ENCODE measurements at regions not wholly inside any gene's neighbourhood (a gene's known extent, or its start where the extent isn't known, plus 50 kb on each side); places are given as distances from the start of the nearest gene placed in this dataset.
A peak's percentile ranks its signal among the peaks of the same experiment; 100 is the strongest.
"Not testable (repeated sequence)": the region's sequence is repeated elsewhere in the genome, so short reads cannot be mapped to it uniquely, and the experiment has no call there.

DNA sequence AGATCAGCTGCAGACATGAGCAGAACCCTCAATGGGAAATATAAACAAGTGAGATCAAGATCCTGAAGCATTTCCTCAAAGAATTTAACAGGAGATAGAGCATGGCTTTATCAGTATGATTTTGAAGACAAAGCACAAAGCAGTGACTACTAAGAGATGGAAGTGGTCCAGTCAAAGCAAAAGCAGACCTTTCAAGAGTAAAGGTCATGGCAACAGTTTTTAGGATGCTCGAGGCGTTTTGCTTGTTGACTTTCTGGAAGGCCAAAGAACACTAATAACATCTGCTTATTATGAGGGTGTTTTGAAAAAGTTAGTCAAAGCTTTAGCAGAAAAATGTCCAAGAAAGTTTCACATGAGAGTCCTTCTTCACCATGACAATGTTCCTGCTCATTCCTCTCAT lies 128.5 kb downstream of the KCNE4 start:
- DNase-seq (ENCODE audit: low spot score) = no peak

DNA sequence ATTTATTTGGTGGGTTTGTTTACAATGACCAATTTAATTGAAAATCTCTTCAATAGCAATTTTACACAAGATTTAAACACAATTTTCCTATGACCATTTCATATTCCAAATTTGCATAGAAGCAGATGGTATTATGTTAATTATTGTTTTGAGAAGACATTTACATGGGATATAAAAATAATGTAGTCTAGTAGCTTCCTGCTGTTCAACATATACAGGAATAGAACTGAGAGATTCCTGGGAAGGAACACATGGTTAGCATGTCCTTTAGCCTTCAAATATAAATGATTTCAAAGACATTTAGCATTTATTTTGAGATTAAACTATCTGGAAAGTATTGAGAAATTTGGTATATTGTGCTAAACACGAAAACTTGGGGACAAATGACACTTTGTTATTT lies 129.6 kb downstream of the KCNE4 start:
- no peak for DNase-seq (ENCODE audit: low spot score)

DNA sequence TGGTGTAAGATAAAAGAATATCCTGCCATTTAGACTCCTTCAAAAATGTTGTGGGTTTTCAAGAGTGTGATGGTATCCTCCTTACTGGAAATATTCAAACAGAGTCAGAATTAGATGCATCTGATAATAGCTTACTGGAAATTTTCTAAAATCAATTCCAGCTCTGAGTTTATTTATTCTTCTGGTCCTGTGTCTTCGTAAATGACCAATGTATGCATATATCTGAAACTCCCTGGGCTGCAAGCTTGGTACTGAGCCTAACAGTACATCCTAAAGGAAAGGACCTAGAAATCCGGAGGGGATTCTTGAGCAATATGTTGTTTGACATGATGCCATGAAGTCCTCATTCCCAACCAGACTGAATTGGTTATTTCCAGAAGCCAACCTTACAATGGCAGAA lies 130.4 kb downstream of the KCNE4 start:
- no peak for DNase-seq (ENCODE audit: low spot score)

DNA sequence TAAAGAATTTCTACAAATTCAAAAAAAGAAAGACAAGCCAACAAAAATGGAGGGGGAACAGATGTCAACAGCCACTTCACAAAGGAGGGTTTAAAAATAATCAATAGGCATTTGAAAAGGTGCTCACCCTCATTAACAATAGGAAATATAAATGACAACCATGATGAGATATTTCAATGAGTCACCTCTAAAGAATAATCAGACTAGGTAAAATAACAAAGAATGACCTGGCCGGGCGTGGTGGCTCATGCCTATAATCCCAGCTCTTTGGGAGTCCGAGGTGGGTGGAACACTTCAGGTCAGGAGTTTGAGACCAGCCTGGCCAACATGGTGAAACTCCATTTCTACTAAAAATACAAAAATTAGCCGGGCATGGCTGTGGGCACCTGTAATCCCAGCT lies 133.6 kb downstream of the KCNE4 start:
- DNase-seq (ENCODE audit: low spot score) = no peak

- no peak for DNase-seq (ENCODE audit: low spot score)
Measured at GRCh38 chr2:223187256-223187655, 135.3 kb downstream of the KCNE4 start.

- not testable (repeated sequence) for DNase-seq (ENCODE audit: low spot score)
Measured at GRCh38 chr2:223190561-223191206, 138.7 kb downstream of the KCNE4 start.

DNA sequence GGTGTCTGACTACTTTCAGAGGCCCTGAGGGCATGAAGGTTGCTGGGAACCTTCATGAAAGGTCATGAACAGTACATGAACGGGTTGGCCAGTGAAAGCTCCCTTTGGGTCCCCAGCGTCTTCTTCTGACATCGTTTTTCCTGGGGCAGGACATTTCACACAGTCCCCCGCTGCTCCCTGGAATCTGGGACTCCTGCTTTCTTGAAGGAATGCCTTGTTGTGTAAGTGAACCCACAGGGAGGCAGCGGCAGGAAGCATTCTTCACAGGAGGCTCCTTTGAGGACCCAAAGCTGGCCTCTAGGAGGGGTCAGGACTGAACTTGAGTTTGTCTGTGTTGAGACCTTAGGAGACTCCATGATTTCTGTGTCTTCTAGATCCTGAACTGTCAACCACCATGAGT lies 144.3 kb downstream of the KCNE4 start:
- DNase-seq (ENCODE audit: low spot score) = no peak

GRCh38 chr2:223197046-223197445 lies 145.1 kb downstream of the KCNE4 start:
- no peak for DNase-seq (ENCODE audit: low spot score)

DNA sequence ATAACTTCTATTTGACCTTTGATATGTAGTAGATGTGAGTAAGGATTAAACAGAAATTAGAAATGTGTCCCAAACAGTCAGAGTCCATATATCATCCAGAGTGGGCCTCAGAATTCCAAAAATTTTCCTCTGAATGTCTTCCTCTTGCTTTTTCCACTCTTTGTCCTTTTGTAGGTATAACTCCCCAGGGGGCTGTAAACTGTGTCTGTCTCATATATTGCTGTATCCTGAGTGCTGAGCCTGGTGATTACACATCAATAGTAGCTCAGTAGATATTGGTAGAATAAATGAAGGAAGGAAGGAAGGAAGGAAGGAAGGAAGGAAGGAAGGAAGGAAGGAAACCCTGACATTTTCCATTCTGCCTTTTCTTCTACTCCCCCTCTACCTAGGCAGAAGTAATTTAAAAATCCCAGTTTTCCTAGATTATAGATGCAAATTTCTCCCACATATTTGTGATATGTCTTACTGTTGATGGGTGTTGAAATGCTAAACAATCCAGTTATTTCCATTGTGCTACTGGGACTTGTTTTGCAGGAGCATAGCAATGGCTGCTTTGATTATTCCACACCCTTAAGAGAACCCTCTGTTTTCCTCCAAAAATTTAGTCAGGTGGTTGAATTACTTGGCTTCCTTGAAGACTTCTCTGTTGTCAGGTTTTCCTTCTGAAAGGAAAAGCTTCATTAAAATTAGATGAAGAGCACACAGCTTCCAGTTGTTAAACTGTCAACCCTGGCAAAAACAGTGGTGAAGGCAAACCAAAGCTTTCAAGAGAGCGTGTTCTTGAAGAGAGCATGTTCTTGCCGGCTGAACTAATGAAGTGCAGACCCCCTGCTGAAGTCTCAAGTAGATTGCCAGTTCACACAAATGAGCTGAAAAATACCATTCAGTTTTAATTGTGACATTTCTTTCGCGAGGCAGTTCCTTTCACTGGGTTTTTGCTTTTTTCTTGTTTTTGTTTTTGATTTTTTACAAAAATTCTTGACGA lies 147.8 kb downstream of the KCNE4 start:
- DNase-seq (ENCODE audit: low spot score) = no peak

- DNase-seq (ENCODE audit: low spot score) = peak; percentile 73
Measured at GRCh38 chr2:223203971-223204929, 152.3 kb downstream of the KCNE4 start.

DNA sequence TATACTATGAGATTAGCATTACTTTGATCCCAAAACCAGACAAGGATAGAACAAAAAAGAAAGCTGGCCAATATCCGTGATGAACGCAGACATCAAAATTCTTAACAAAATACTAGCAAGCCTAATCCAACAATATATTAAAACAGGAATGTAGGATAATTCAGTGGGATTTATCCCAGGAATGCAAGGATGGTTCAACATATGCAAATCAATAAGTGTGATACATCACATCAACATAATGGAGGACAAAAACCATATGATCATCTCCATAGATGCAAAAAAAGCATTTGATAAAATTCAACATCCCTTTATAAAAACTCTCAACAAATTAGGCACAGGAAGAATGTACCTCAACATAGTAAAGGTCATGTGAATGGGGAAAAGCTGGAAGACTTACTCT lies 158.5 kb downstream of the KCNE4 start:
- no peak for DNase-seq (ENCODE audit: low spot score)

- DNase-seq (ENCODE audit: low spot score) = no peak
Measured at GRCh38 chr2:223214394-223215253, 162.6 kb downstream of the KCNE4 start.

- DNase-seq (ENCODE audit: low spot score) = no peak
Measured at GRCh38 chr2:223215254-223215516, 163.2 kb downstream of the KCNE4 start.

DNA sequence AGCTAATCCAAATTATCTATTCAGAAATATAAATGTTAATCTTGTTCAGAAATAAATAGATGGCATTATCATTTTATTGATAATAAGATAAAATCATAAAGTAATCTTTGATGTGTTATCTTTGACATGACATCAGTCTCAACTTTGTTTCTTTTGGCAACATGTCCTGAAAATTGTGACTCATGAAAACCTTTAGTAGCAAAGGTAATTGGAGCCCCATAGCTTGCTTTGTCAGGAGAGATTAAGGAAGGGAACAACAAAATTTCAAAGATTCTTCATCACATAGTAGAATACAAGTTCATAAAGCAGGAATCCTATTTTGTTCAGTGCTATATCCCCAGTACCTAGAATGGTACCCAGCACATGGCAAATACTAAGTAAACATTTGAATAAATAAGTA lies 165.4 kb downstream of the KCNE4 start:
- no peak for DNase-seq (ENCODE audit: low spot score)

GRCh38 chr2:223218587-223219178 lies 166.7 kb downstream of the KCNE4 start:
- DNase-seq (ENCODE audit: low spot score) = no peak

DNA sequence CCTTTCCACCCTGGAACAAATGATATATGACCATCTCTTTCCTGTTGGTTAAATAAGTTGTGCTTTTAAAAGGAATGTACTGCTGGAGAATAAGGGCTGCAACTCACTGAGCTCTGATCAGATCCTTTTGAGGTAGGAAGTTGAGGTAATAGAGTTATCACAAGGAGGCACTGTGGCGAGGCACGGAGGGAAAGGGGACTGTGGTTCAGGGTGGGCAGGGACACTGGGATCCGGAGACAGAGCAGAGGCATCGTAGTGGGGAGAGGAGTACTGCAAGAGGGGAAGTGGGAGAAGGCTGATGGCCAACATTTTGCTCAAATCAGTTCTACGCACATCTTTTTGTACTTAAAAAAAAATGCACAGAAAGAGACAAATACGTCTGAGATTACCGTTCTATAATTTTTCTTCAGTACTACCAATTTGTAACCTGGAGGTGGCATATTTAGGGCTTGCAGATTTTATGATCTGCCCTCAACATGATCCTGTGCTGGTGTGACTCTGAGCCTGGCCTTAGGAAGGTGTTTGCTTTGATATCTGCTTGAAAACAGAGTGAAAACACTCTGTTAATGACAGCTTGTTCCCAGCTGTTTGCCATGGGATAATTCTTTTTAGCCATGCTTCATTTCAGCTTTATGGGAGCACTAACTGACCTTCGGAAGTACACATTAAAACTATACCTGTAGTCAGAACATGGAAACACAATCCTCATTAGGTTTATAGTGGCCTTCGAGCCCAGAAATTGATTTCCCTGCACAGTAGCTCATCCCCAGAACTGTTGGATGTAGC lies 168.1 kb downstream of the KCNE4 start:
- no peak for DNase-seq (ENCODE audit: low spot score)

GRCh38 chr2:223220658-223220925 lies 168.6 kb downstream of the KCNE4 start:
- no peak for DNase-seq (ENCODE audit: low spot score)

- no peak for DNase-seq (ENCODE audit: low spot score)
Measured at GRCh38 chr2:223221139-223221835, 169.3 kb downstream of the KCNE4 start.

DNA sequence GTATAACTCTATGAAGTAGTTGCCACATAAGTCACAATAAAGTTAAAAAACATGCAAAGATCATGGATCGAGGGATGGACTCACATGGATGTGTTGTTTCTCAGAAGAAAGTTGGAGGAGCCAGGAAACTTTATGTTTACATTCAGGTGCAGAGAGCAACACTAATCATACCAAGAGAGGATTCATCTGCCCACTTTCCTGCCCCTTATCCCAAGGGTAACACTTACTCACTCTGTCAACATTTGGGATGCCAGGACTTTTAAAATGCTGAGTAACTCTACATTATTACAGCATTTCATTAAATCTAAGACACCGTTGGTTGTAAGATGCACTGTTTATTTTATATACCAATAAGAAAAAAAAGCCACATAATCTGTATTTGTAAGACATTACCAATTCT lies 170.4 kb downstream of the KCNE4 start:
- DNase-seq (ENCODE audit: low spot score) = no peak

- DNase-seq (ENCODE audit: low spot score) = no peak
Measured at GRCh38 chr2:223223156-223223555, 171.2 kb downstream of the KCNE4 start.

Data from AG20443 (cell line).